Brain pericyte (primary cell): ENCODE measurements at regions not wholly inside any gene's neighbourhood (a gene's known extent, or its start where the extent isn't known, plus 50 kb on each side); places are given as distances from the start of the nearest gene placed in this dataset.
"Not testable (repeated sequence)": the region's sequence is repeated elsewhere in the genome, so short reads cannot be mapped to it uniquely, and the experiment has no call there.

ENCODE experiments used
- DNase-seq: peaks from one replicate; pipeline ENCODE4 v3.0.0-alpha.2; 2012; ENCODE audit warnings: low read depth, low spot score

GRCh38 chr18:54662986-54663385 is 71.9 kb downstream of the DYNAP start:
- DNase-seq = no peak

- not testable (repeated sequence) for DNase-seq
Observed at GRCh38 chr18:54669701-54670100, 78.7 kb downstream of the DYNAP start.

- no peak for DNase-seq
Observed at GRCh38 chr18:54671291-54671881, 80.3 kb downstream of the DYNAP start.

- no peak for DNase-seq
Observed at GRCh38 chr18:54672109-54672508, 81.1 kb downstream of the DYNAP start.

- no peak for DNase-seq
Observed at GRCh38 chr18:54672846-54673475, 81.9 kb downstream of the DYNAP start.

- DNase-seq = no peak
Observed at GRCh38 chr18:54673936-54674335, 82.9 kb downstream of the DYNAP start.

GRCh38 chr18:54675076-54675475 is 84.0 kb downstream of the DYNAP start:
- no peak for DNase-seq

GRCh38 chr18:54679318-54680149 is 88.5 kb downstream of the DYNAP start:
- peak; percentile 73 for DNase-seq

GRCh38 chr18:54684784-54685183 is 93.7 kb downstream of the DYNAP start:
- DNase-seq = no peak

- no peak for DNase-seq
Observed at GRCh38 chr18:54689319-54689718, 98.3 kb downstream of the DYNAP start.

GRCh38 chr18:54690198-54690597 is 99.2 kb downstream of the DYNAP start:
- DNase-seq = no peak

- no peak for DNase-seq
Observed at GRCh38 chr18:54692463-54692862, 101.4 kb downstream of the DYNAP start.

GRCh38 chr18:54696616-54697293 is 105.7 kb downstream of the DYNAP start:
- DNase-seq = no peak

- no peak for DNase-seq
Observed at GRCh38 chr18:54700580-54700979, 109.5 kb downstream of the DYNAP start.

GRCh38 chr18:54702686-54703085 is 111.6 kb downstream of the DYNAP start:
- no peak for DNase-seq

- DNase-seq = no peak
Observed at GRCh38 chr18:54710074-54710899, 118.0 kb upstream of the RAB27B start.

GRCh38 chr18:54710900-54711281 is 117.4 kb upstream of the RAB27B start:
- DNase-seq = no peak

- DNase-seq = peak; percentile 79
Observed at GRCh38 chr18:54712306-54712705, 116.0 kb upstream of the RAB27B start.

- no peak for DNase-seq
Observed at GRCh38 chr18:54712758-54713157, 115.5 kb upstream of the RAB27B start.

GRCh38 chr18:54713386-54713785 is 114.9 kb upstream of the RAB27B start:
- no peak for DNase-seq

- no peak for DNase-seq
Observed at GRCh38 chr18:54714851-54715250, 113.4 kb upstream of the RAB27B start.
